Activated CD8-positive, alpha-beta T cell treated with anti-CD3 and anti-CD28 coated beads for 36 hours (primary cell): ENCODE measurements at regions not wholly inside any gene's neighbourhood (a gene's known extent, or its start where the extent isn't known, plus 50 kb on each side); places are given as distances from the start of the nearest gene placed in this dataset.
"Not testable (repeated sequence)": the region's sequence is repeated elsewhere in the genome, so short reads cannot be mapped to it uniquely, and the experiment has no call there.

Experiments used
- ATAC-seq: fragments of 200-7000 bp; cut with Tn5 transposase; one replicate; pipeline ENCODE4 v1.10.0; 2021; ENCODE audit warnings: mild to moderate bottlenecking, moderate library complexity
- CTCF ChIA-PET: fragments of 350-600 bp; sonication (Branson Sonifier 250); formaldehyde crosslinking; loops from one replicate; lab custom pipeline; 2021; ENCODE audit warnings: antibody characterized with exemption; lab: Charles Lee
- POLR2A ChIA-PET: fragments of 350-600 bp; sonication (Branson Sonifier 250); formaldehyde crosslinking; loops from one replicate; lab custom pipeline; 2021; ENCODE audit warnings: antibody characterized with exemption; lab: Charles Lee
- DNase-seq: peaks from one replicate; pipeline ENCODE4 v3.0.0-alpha.2; 2020
- H3K27ac Mint-ChIP-seq: one replicate; pipeline ENCODE4 v1.8.0; 2021; ENCODE audit warnings: mild to moderate bottlenecking, mixed read lengths
- H3K27me3 Mint-ChIP-seq: one replicate; pipeline ENCODE4 v1.8.0; 2021; ENCODE audit warnings: mixed read lengths
- H3K36me3 Mint-ChIP-seq: one replicate; pipeline ENCODE4 v1.8.0; 2021; ENCODE audit warnings: low read depth, mixed read lengths
- H3K4me1 Mint-ChIP-seq: one replicate; pipeline ENCODE4 v1.8.0; 2021; ENCODE audit warnings: low read depth, mixed read lengths
- H3K4me3 Mint-ChIP-seq: one replicate; pipeline ENCODE4 v1.8.0; 2021; ENCODE audit warnings: mild to moderate bottlenecking, moderate library complexity, mixed read lengths
- H3K9me3 Mint-ChIP-seq: one replicate; pipeline ENCODE4 v1.8.0; 2021; ENCODE audit warnings: mixed read lengths
- CTCF ChIP-seq: fragments of 200-600 bp; IDR thresholded peaks from one replicate; pipeline ENCODE4 v1.8.0; 2022; ENCODE audit warnings: antibody characterized with exemption, mild to moderate bottlenecking
- intact Hi-C: fragments of 100-400 bp; cut with micrococcal nuclease; formaldehyde crosslinking; loops from one replicate; pipeline ENCODE4 v1.10.0; 2022

DNA sequence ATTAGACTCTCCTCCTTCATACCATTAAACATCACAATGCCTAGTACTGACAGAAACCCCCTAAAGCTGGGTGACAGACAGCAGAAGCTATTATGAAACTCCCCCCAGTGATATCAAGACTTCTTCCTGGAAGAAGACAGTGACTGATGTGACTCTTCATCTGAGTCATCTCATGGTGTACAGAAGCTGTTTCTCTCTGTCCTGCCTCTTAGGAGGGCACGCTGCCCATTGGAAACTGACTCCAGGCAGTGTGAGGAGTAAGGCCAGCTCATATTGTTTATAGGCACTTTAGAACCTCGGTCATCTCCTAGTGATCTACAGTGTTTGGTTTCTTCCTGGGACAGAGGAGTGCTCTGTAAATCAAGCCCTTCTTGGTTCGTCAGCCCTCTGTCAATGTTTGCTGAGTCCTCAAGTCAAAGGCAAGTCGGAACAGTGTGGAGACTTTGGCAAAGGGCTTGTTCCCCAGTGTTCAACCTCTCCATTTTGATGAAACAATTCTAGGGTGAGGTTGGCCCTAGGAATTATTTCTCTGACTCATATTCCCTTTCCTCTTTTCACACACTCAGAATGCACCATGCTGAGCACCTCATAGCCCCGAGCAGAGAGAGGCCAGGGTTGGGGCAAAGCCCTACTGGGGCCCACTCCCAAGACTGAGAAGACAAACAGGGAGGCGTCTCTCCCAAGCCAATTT, 172.5 kb upstream of the TMEM45B start:
- Mint-ChIP-seq H3K27me3 (peaks cover 13% of the 10 kb centered on the region), H3K4me3 (no peak overlapping the region), H3K27ac (peak overlapping the region; percentile 40), H3K36me3 (no peaks in the 10 kb centered on the region), H3K9me3 (no peaks in the 10 kb centered on the region), H3K4me1 (peaks cover 14% of the 10 kb centered on the region)
- intact Hi-C loops = no loop called here
- POLR2A ChIA-PET = no interaction called here
- ATAC-seq (peak; percentile 75), DNase-seq (peak; percentile 21)
- no peak for TF ChIP-seq CTCF
- CTCF ChIA-PET = interaction anchor here (1.2 kb wide), 1 partner anchor 16 kb away, joined by 3 read pairs; no protein-coding TSS in a partner anchor

- ChIA-PET CTCF (interaction anchor here (1.2 kb wide), 1 partner anchor 15 kb away, joined by 3 read pairs; no protein-coding TSS in a partner anchor), POLR2A (no interaction called here)
- no peaks in the 10 kb centered on the region for H3K9me3 Mint-ChIP-seq
- ATAC-seq = no peak
- H3K27ac Mint-ChIP-seq = no peak overlapping the region
- peaks cover 9% of the 10 kb centered on the region for H3K4me1 Mint-ChIP-seq
- H3K4me3 Mint-ChIP-seq = no peak overlapping the region
- DNase-seq = no peak
- intact Hi-C loops = no loop called here
- TF ChIP-seq CTCF = no peak
- peaks cover 15% of the 10 kb centered on the region for H3K27me3 Mint-ChIP-seq
- H3K36me3 Mint-ChIP-seq = no peaks in the 10 kb centered on the region
Observed at GRCh38 chr11:129644326-129644725, 171.3 kb upstream of the TMEM45B start.

DNA sequence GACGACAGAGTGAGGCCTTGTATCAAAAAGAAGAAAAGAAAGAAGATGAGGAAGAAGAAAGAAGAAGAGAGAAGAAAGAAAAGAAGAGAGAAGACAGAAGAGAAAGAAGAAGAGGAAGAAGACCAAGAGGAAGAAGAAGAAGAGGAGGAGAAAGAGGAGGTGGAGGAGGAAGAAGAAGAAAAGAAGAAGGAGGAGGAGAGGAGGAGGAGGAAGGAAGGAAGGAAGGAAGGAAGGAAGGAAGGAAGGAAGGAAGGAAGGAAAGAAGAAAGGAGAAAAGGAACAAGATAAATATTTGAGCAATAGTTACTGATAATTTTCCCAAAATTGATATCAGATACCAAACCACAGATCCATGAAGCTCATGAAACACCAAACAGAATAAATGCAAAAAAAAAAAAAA, 169.7 kb upstream of the TMEM45B start:
- H3K4me3 Mint-ChIP-seq = no peak overlapping the region
- TF ChIP-seq CTCF = no peak
- H3K27ac Mint-ChIP-seq = no peak overlapping the region
- peaks cover 9% of the 10 kb centered on the region for H3K4me1 Mint-ChIP-seq
- DNase-seq (no peak), ATAC-seq (no peak)
- intact Hi-C loops = no loop called here
- no peaks in the 10 kb centered on the region for H3K36me3 Mint-ChIP-seq
- CTCF ChIA-PET = no interaction called here
- H3K9me3 Mint-ChIP-seq = no peaks in the 10 kb centered on the region
- POLR2A ChIA-PET = no interaction called here
- peaks cover 15% of the 10 kb centered on the region for H3K27me3 Mint-ChIP-seq

GRCh38 chr11:129650044-129650443, 165.6 kb upstream of the TMEM45B start:
- ATAC-seq, intact Hi-C loops, H3K36me3 Mint-ChIP-seq, H3K4me3 Mint-ChIP-seq, H3K9me3 Mint-ChIP-seq, H3K4me1 Mint-ChIP-seq, POLR2A ChIA-PET, DNase-seq, CTCF ChIA-PET, H3K27ac Mint-ChIP-seq: not testable (repeated sequence)
- H3K27me3 Mint-ChIP-seq = peaks cover 10% of the 10 kb centered on the region

GRCh38 chr11:129652835-129653234, 162.8 kb upstream of the TMEM45B start:
- Mint-ChIP-seq H3K9me3 (peaks cover 17% of the 10 kb centered on the region), H3K4me3 (no peak overlapping the region), H3K27ac (no peak overlapping the region), H3K36me3 (no peaks in the 10 kb centered on the region), H3K27me3 (peaks cover 6% of the 10 kb centered on the region), H3K4me1 (no peaks in the 10 kb centered on the region)
- TF ChIP-seq CTCF = no peak
- ChIA-PET CTCF (no interaction called here), POLR2A (no interaction called here)
- intact Hi-C loops = no loop called here
- ATAC-seq (no peak), DNase-seq (no peak)
